ENCODE measurements at regions not wholly inside any gene's neighbourhood (a gene's known extent, or its start where the extent isn't known, plus 50 kb on each side); places are given as distances from the start of the nearest gene placed in this dataset.

DNA sequence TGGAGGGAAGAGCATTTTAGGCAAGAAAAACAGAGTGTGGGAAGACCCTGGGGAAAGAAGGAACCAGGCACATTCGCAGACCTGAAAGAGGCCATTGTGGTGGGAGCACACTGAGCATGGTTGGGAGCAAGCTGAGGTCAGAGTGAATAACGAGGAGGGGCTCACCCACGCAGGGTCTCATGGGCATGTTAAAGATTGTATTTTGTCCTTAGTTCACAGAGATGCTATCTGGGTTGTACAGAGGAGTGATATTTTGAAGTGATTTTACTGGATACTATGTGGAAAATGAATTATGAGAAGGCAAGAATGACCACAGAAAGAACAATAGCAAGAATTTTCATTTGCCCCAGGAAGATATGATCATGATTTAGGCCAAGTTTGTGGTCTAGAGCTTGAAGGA is 578.3 kb upstream of the NR5A2 start:
- no peak for TF ChIP-seq POLR2A (IDR thresholded peaks at IDR 0.05)
- TF ChIP-seq, protein P1, sequence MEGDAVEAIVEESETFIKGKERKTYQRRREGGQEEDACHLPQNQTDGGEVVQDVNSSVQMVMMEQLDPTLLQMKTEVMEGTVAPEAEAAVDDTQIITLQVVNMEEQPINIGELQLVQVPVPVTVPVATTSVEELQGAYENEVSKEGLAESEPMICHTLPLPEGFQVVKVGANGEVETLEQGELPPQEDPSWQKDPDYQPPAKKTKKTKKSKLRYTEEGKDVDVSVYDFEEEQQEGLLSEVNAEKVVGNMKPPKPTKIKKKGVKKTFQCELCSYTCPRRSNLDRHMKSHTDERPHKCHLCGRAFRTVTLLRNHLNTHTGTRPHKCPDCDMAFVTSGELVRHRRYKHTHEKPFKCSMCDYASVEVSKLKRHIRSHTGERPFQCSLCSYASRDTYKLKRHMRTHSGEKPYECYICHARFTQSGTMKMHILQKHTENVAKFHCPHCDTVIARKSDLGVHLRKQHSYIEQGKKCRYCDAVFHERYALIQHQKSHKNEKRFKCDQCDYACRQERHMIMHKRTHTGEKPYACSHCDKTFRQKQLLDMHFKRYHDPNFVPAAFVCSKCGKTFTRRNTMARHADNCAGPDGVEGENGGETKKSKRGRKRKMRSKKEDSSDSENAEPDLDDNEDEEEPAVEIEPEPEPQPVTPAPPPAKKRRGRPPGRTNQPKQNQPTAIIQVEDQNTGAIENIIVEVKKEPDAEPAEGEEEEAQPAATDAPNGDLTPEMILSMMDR (IDR thresholded peaks at IDR 0.05) = no peak
- TF ChIP-seq EP300 (IDR thresholded peaks at IDR 0.05) = no peak

Measured in sigmoid colon (tissue), 4 donors.